ENCODE measurements at regions not wholly inside any gene's neighbourhood (a gene's known extent, or its start where the extent isn't known, plus 50 kb on each side); places are given as distances from the start of the nearest gene placed in this dataset.

DNA sequence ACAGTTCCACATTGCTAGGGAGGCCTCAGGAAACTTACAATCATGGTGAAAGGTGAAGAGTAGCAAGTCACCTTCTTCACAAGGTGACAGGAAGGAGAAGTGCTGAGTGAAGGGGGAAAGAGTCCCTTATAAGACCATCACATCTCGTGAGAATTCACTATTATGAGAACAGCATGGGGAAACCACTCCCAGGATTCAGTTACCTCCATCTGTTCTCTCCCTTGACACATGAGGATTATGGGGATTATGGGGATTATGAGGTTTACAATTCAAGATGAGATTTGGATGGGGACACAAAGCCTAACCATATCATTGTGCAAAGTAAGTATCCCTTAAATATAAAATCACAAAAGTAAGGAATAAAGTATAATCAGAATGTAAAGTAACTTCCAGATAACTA is 375.9 kb upstream of the NAALADL2 start:
- TF ChIP-seq, protein P1, sequence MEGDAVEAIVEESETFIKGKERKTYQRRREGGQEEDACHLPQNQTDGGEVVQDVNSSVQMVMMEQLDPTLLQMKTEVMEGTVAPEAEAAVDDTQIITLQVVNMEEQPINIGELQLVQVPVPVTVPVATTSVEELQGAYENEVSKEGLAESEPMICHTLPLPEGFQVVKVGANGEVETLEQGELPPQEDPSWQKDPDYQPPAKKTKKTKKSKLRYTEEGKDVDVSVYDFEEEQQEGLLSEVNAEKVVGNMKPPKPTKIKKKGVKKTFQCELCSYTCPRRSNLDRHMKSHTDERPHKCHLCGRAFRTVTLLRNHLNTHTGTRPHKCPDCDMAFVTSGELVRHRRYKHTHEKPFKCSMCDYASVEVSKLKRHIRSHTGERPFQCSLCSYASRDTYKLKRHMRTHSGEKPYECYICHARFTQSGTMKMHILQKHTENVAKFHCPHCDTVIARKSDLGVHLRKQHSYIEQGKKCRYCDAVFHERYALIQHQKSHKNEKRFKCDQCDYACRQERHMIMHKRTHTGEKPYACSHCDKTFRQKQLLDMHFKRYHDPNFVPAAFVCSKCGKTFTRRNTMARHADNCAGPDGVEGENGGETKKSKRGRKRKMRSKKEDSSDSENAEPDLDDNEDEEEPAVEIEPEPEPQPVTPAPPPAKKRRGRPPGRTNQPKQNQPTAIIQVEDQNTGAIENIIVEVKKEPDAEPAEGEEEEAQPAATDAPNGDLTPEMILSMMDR (IDR thresholded peaks at IDR 0.05), result no peak
- TF ChIP-seq POLR2A (IDR thresholded peaks at IDR 0.05) (no peak), EP300 (IDR thresholded peaks at IDR 0.05; ENCODE audit: low read depth) (no peak)

Data from transverse colon (tissue), 3 donors.